IPS-18a (cell line): ENCODE measurements at regions not wholly inside any gene's neighbourhood (a gene's known extent, or its start where the extent isn't known, plus 50 kb on each side); places are given as distances from the start of the nearest gene placed in this dataset.
A peak's percentile ranks its signal among the peaks of the same experiment; 100 is the strongest.
"Not testable (repeated sequence)": the region's sequence is repeated elsewhere in the genome, so short reads cannot be mapped to it uniquely, and the experiment has no call there.

Source experiments
- H3K27ac ChIP-seq: one replicate; pipeline ENCODE4 v1.5.1; 2013; ENCODE audit warnings: low read length
- H3K27me3 ChIP-seq: one replicate; pipeline ENCODE4 v1.6.1; 2013; ENCODE audit warnings: mild to moderate bottlenecking, low read length; ENCODE audit not compliant: control insufficient read depth, insufficient read depth
- H3K36me3 ChIP-seq: one replicate; pipeline ENCODE4 v1.6.1; 2013; ENCODE audit warnings: low read depth, low read length; ENCODE audit not compliant: control insufficient read depth
- H3K4me1 ChIP-seq: one replicate; pipeline ENCODE4 v1.6.1; 2013; ENCODE audit warnings: low read depth, low read length; ENCODE audit not compliant: control insufficient read depth
- H3K4me3 ChIP-seq: one replicate; pipeline ENCODE4 v1.5.1; 2013; ENCODE audit warnings: low read length
- H3K9ac ChIP-seq: one replicate; pipeline ENCODE4 v1.6.1; 2013; ENCODE audit warnings: mild to moderate bottlenecking, low read length, moderate library complexity
- H3K9me3 ChIP-seq: one replicate; pipeline ENCODE4 v1.6.1; 2013; ENCODE audit warnings: low read depth, low read length; ENCODE audit not compliant: control insufficient read depth

- H3K27me3 ChIP-seq, H3K9me3 ChIP-seq, H3K4me1 ChIP-seq, H3K9ac ChIP-seq, H3K4me3 ChIP-seq, H3K27ac ChIP-seq, H3K36me3 ChIP-seq: not testable (repeated sequence)
Observed at GRCh38 chr1:120941066-120941465, 51.5 kb downstream of the PPIAL4A start.

GRCh38 chr1:120941836-120942217, 52.3 kb downstream of the PPIAL4A start:
- H3K9me3 ChIP-seq, H3K27me3 ChIP-seq, H3K27ac ChIP-seq, H3K36me3 ChIP-seq, H3K4me1 ChIP-seq: not testable (repeated sequence)
- Histone ChIP-seq H3K9ac (peak overlapping the region; percentile 86), H3K4me3 (peak overlapping the region; percentile 58)

- Histone ChIP-seq H3K27ac (peak overlapping the region; percentile 82), H3K9ac (peak overlapping the region; percentile 86), H3K4me3 (peak overlapping the region; percentile 58)
- H3K4me1 ChIP-seq, H3K9me3 ChIP-seq, H3K36me3 ChIP-seq, H3K27me3 ChIP-seq: not testable (repeated sequence)
Observed at GRCh38 chr1:120942218-120942944, 52.8 kb downstream of the PPIAL4A start.

- H3K9ac ChIP-seq, H3K4me1 ChIP-seq, H3K36me3 ChIP-seq, H3K9me3 ChIP-seq, H3K27ac ChIP-seq, H3K27me3 ChIP-seq, H3K4me3 ChIP-seq: not testable (repeated sequence)
Observed at GRCh38 chr1:120942945-120943319, 53.4 kb downstream of the PPIAL4A start.

- not testable (repeated sequence) for H3K4me3 ChIP-seq, H3K27ac ChIP-seq, H3K4me1 ChIP-seq
Observed at GRCh38 chr1:120944691-120945090, 55.1 kb downstream of the PPIAL4A start.

GRCh38 chr1:120945122-120945521, 55.6 kb downstream of the PPIAL4A start:
- H3K36me3 ChIP-seq, H3K27ac ChIP-seq, H3K27me3 ChIP-seq, H3K9ac ChIP-seq, H3K4me3 ChIP-seq, H3K4me1 ChIP-seq, H3K9me3 ChIP-seq: not testable (repeated sequence)

More at GRCh38 chr1:120944691-120945090, 55.1 kb downstream of the PPIAL4A start:
- not testable (repeated sequence) for H3K9me3 ChIP-seq, H3K27me3 ChIP-seq, H3K9ac ChIP-seq, H3K36me3 ChIP-seq

- H3K4me3 ChIP-seq, H3K4me1 ChIP-seq, H3K36me3 ChIP-seq, H3K9ac ChIP-seq, H3K27me3 ChIP-seq, H3K9me3 ChIP-seq, H3K27ac ChIP-seq: not testable (repeated sequence)
Observed at GRCh38 chr1:120947114-120947513, 57.5 kb downstream of the PPIAL4A start.

GRCh38 chr1:120949724-120950123, 60.2 kb downstream of the PPIAL4A start:
- not testable (repeated sequence) for H3K27ac ChIP-seq, H3K9me3 ChIP-seq, H3K36me3 ChIP-seq, H3K27me3 ChIP-seq, H3K9ac ChIP-seq, H3K4me1 ChIP-seq, H3K4me3 ChIP-seq

GRCh38 chr1:120950633-120951032, 61.1 kb downstream of the PPIAL4A start:
- not testable (repeated sequence) for H3K4me3 ChIP-seq, H3K27ac ChIP-seq, H3K27me3 ChIP-seq, H3K9ac ChIP-seq, H3K9me3 ChIP-seq, H3K36me3 ChIP-seq
- peaks cover 11% of the 10 kb centered on the region for H3K4me1 ChIP-seq

- H3K27me3 ChIP-seq, H3K36me3 ChIP-seq, H3K9me3 ChIP-seq, H3K9ac ChIP-seq, H3K27ac ChIP-seq, H3K4me3 ChIP-seq: not testable (repeated sequence)
- H3K4me1 ChIP-seq, result peaks cover 12% of the 10 kb centered on the region
Observed at GRCh38 chr1:120951100-120951499, 61.5 kb downstream of the PPIAL4A start.

- H3K27ac ChIP-seq, result not testable (repeated sequence)
Observed at GRCh38 chr1:120952207-120952870, 62.8 kb downstream of the PPIAL4A start.

GRCh38 chr1:120952871-120953265, 63.3 kb downstream of the PPIAL4A start:
- H3K27me3 ChIP-seq, H3K9ac ChIP-seq, H3K27ac ChIP-seq, H3K36me3 ChIP-seq, H3K9me3 ChIP-seq, H3K4me3 ChIP-seq: not testable (repeated sequence)
- peaks cover 12% of the 10 kb centered on the region for H3K4me1 ChIP-seq

More at GRCh38 chr1:120952207-120952870, 62.8 kb downstream of the PPIAL4A start:
- not testable (repeated sequence) for H3K9ac ChIP-seq, H3K36me3 ChIP-seq, H3K4me3 ChIP-seq, H3K27me3 ChIP-seq, H3K9me3 ChIP-seq
- peaks cover 12% of the 10 kb centered on the region for H3K4me1 ChIP-seq
